8988T (cell line): ENCODE measurements at regions not wholly inside any gene's neighbourhood (a gene's known extent, or its start where the extent isn't known, plus 50 kb on each side); places are given as distances from the start of the nearest gene placed in this dataset.

Experiments
- DNase-seq: peaks from one replicate; pipeline ENCODE4 v3.0.0; 2011

- no peak for DNase-seq
Measured at GRCh38 chr3:29070959-29071634, 209.8 kb upstream of the RBMS3 start.

DNA sequence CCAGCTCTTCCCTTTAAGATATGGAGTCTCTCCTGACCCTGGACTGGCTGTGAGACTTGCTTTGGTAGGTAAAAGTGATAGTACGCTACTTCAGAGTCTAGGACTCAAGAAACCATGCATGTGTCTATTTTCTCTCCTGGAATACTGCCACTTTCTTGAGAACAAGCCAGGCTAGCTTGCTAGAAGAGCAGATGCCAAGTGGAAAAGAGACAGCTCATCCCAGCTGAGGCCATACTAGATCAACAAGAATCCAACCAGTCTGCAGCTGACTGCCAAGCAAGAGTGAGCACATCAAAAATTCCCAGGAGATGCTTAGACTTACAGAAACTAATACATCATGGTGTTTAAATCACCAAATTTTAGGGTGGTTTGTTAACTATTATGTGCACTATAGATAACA is 208.3 kb upstream of the RBMS3 start:
- DNase-seq = no peak

DNA sequence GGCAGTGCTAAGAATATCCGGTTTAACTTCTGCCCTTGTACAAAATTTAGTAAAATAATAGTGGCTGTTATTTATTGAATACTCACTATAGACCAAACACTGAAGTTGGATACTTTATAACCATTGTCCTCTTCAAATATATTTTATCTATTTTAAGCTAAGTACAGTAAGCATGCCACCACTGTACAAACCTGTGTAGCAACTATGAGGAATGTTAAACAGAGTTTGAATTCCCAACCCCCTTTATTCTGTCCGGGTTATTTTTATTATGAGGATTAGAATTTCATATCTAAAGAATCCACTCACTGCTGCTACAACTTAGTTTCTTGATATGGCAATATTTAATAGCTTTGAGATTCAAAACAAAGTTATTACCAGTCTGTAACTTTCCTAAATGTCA is 203.5 kb upstream of the RBMS3 start:
- no peak for DNase-seq

- no peak for DNase-seq
Measured at GRCh38 chr3:29079358-29079757, 201.5 kb upstream of the RBMS3 start.

DNA sequence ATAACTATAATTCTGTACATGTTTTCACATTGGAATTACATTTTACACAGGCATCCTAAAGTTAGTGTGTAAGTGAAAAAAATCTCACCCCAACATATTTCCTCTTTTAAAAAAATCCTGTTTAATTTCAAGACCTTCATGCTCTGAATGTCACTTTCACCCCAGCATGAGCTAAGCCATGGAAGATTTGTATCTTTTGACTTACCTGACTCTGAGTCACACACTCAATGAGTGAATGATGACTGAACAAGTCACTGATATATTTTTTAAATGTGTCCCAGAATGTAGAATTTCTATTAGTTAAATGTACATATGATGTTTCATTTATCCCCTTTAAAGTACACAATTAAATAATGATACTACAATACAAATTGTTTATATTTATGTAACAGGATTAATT is 199.9 kb upstream of the RBMS3 start:
- DNase-seq = no peak

GRCh38 chr3:29083081-29083480 is 197.8 kb upstream of the RBMS3 start:
- DNase-seq = no peak

- no peak for DNase-seq
Measured at GRCh38 chr3:29083676-29084075, 197.2 kb upstream of the RBMS3 start.

DNA sequence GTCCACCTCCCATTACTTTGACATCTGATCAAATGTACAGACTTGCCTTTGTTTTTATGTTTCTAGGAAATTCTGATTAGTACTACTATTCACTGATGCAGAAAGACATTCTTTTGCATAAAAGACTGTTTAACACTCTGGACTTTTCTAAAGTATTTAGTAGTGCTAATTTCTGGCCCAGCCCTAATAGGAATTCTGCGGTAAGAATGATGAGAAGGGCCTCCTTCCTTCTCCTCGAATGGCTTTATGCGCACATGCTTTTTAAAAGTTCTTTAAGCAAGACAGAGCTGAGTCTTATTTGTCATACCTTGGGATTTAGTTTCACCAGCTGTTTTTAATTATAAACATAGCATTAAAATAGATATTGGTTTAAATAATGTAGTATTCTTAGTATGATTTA is 192.3 kb upstream of the RBMS3 start:
- DNase-seq = no peak

DNA sequence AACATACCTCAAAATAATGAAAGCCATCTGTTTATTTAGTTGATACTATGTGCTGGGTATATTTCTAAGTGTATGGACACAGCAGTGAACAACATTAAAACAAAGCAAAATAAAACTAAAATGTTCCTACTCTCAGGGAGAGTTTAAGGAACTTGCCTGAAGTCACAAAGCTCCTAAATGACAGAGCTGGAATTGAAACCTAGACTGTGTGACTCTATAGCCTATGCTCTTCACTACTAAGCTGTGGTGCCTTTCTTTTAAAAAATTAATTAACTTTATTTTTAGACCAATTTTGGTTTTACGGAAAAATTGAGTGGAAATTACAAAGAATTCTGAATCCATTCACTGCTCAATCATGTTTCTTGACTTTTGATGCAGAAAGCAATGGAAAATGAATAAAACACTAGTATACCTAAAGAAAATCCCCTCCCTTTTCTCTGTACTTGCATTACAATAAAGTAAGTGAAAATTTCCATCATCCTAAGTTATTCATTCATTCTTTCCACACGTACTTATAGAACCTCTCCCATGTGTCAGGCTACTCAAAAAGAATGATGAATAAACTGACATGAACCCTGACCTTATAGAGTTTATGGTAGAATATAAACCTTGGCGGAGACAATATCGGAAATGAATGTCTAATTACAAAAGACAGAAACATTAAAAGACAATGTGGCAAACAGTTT is 189.8 kb upstream of the RBMS3 start:
- no peak for DNase-seq

DNA sequence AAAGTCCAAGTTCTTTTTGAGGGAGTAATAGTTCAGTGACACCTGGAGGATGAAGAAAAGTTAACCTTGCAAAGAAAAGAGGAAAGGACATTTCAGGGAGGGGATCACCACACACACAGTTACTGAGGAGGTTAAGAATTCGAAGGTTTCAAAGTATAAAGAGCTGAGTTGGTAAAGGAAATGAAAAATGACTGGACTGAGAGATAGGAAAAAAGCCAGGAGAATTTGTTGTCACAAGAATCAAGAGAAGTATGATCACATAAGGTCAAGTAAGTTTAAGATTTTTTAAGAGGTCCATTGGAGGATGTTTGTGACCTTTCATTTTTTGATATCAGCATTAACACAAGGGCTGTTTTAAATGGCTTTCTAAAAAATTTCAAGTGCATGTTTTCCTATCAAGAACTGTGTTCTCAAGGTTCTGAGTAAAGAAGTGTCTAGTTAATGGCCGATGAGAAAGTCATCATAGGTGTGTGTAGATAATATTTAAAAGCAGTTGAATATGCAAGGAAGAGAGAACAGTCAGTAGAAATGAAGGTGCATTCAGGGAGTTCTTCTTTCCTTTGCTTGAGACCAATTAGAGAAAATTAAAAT is 189.2 kb upstream of the RBMS3 start:
- no peak for DNase-seq

DNA sequence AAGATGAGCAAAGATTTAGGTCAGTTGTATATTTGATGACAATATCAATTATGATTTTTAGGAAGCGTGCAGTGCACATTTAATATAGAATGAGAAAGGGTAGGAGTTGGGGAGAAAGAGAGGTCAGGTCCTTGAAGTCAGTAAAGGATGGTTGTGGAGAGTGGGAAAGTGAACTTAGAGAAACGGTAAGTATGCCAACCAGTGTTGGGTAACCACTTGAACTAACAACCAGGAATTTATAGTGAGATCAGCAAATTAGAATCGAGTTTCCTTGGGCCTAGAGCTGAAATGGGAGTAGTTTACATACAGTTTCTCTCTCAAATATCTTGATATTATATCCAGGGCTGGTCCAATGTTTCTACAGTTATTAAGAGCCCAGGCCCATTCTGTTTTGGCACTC is 188.5 kb upstream of the RBMS3 start:
- no peak for DNase-seq

- no peak for DNase-seq
Measured at GRCh38 chr3:29099296-29099695, 181.6 kb upstream of the RBMS3 start.

DNA sequence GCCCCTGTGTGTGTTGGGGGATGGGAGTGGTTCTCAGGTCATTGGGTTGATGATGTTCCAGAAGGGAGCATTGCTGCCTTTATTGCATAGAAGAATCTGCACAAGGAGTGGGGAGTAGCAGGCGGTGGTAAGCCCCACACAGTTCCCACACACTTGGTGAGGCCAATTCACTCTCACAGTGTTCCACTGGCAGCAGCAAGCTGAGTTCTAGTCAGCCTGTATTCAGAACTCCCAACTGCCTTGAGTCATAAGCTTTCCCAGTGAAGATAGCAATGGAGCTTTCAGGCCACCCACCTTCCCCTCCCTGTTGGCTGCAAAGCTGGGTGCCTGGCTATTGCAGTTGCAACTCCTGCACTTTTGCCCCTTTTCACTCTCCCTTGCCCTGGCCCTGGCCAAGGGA is 181.1 kb upstream of the RBMS3 start:
- no peak for DNase-seq

DNA sequence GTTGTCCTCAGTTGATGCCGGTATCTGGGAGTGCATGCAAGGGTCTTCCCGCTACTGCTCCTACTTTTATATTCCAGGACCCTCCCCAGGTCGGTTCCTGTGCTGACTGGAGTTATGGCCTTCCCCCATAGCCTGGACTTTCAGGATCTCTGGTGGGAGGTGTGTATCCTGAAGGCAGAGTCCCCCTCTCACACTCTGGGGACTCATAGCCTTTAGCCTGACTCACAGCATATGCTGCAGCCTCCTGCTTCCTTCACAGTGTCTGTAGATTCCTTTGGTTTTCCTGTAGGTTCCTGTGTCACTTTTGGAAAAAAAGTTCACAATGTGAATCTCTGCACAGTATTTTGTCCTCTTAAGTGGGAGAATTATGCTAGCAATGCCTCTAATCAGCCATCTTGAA is 180.6 kb upstream of the RBMS3 start:
- no peak for DNase-seq

DNA sequence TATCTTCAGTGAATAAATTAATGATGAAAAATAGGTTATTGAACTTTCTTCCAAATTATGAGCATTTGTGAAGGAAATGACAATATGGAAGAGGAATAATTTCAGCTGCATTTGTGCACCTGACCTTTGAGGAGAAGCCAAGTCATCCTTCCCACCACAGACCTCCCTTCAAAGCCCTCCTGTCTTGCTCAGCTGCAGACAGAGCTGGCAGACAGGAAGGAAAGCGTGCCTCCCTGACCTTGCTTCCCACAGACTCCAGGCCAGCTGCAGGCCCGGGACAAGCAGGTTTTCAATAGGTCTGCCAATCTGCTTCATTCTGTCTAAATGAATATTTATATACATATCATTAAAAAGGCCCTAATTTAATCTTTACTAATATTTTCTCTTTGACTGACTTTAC is 152.9 kb upstream of the RBMS3 start:
- DNase-seq = no peak

DNA sequence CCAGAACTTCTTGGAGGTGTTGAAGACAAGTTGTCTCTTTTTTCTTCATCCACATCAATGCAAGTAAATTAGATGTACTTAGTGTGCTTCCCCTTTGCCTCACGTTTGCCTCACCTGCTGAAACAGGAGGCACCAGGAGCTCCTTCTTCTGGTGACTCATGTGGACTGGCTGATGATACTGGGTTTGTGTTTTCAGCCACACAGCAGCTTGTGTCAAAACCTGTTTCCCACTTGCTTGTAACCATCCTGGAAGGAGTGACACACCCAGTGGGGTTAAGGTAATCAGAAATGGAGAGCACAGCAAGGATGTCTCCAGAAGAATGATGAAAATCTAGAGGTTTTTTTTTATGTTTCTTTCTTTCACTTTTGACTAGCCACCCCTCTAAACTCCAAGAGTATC is 143.3 kb upstream of the RBMS3 start:
- DNase-seq = no peak

GRCh38 chr3:29138171-29138570 is 142.7 kb upstream of the RBMS3 start:
- no peak for DNase-seq

DNA sequence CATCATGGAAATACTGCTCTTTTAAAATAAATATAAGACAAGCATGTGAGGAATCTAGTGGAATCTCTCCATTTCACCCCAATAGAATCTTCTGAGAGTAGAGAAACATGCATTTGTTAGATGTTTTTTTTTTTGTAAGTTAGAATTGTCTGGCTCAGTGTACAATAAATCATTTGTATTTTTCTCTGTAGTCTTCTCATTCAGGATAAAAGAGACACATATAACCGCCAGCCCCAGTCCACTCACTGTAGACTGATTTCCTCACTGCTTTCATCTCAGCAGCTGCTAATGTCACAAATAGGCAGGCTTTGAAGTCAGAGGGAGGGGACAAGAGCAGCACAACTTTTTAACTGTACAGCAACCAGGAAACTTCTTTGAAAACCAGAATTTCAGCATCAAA is 140.2 kb upstream of the RBMS3 start:
- DNase-seq = no peak

DNA sequence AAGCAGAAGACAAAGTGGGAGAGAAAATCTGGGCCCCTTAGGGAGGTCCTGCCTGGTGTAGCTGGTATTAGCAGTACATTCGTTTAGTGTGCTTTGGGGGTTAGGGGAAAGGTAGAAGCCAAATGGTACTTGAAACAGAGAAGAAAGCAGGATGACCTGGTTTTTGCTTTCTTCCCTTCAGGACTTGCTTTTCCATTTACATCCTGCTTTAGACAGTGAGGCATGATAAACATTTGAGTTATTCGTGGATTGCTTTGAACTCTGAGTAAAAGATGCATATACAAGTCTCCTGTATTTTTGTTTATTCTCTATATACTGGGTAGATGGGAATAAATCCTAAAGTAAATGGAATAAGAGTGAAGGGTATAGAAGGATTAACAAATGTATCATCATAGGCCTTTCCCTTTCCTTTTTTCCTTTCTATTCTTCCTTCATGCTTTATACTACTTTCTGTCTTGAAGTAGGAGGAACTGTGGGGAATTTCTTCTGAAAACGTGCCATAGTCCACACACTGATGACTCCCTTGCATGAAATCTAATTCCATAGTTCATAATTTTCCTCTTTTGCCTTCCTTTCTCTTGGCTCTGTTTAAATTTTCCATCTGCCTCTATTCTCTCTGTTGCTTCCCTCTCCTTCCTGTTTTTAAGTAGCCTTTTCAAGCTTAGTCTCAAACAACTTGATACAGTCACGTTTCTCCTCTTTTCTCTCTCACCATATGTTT is 139.5 kb upstream of the RBMS3 start:
- DNase-seq = no peak

GRCh38 chr3:29141918-29142275 is 139.0 kb upstream of the RBMS3 start:
- DNase-seq = no peak

DNA sequence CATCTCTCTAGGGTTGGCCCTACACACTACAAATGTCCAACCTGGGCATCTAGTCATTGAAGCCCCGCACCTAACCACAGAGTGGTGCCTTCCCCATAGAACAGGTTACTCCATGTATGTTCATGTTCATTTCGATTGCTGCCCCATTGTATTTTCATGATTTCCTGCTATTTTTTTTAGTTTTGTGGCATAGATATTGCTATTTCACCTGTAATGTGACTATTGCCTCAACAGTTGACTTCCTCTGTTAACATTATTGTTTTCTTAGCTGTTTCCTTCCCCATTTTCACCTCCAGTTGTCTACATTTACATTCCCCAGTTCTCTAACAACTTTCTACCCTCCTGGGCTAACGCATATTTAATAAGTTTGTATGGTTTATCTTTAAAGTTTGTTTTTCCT is 137.7 kb upstream of the RBMS3 start:
- no peak for DNase-seq

DNA sequence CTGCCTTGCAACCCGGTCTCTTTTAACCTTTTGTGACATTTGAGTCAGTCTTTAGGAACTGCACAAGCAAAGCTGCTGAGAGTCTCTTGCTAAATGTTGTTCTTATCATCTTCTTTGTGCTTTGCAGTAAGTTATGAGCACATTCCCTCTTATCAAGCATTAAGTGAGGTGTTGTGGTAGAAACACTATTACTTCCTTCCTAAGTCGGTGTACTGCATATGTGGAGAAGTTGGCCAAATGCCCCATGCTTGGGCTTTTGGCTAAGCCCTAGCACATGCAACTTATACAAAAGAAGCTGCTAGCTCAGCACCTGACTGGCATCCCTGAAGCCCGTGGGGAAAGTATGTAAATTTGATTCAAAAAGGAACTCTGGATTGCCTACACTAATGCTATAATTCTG is 136.5 kb upstream of the RBMS3 start:
- no peak for DNase-seq

- no peak for DNase-seq
Measured at GRCh38 chr3:29144807-29145206, 136.1 kb upstream of the RBMS3 start.

DNA sequence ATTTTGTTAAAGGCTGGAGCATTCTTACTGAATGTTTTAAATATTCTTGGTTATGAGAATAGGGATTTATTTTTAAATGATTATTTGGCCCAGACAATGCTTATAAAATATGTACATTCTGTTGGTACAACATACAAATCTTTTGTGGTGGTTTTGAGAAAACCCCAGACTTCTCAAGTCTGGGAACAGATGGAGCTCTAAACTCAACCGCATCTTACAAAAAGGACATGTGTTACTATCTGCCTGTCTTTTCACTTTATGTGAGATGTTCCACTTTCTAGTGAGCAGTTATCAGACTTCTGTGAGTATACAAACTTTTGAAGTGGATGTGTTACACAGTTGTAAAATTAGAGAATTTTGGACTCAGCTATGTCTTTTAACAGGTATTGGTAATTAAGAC is 135.5 kb upstream of the RBMS3 start:
- DNase-seq = no peak
